Panc1 (cell line): ENCODE measurements at regions not wholly inside any gene's neighbourhood (a gene's known extent, or its start where the extent isn't known, plus 50 kb on each side); places are given as distances from the start of the nearest gene placed in this dataset.

Source experiments
- ATAC-seq: fragments of 200-7000 bp; cut with Tn5 transposase; 2 replicates; pipeline ENCODE4 v1.9.1; 2020; ENCODE audit warnings: mild to moderate bottlenecking, moderate library complexity
- BruUV-seq: library from RNA; stranded (reverse); fragments of 400-500 nt; replicated peaks from 2 replicates; lab custom pipeline; 2021; lab: Mats Ljungman, UMichigan
- CTCF ChIA-PET: fragments of 300-600 bp; sonication (Branson Sonifier 250); formaldehyde crosslinking; loops from one replicate; lab custom pipeline; 2022; ENCODE audit warnings: antibody characterized with exemption; lab: Charles Lee
- POLR2A ChIA-PET: fragments of 300-600 bp; sonication (Branson Sonifier 250); formaldehyde crosslinking; loops from one replicate; lab custom pipeline; 2022; ENCODE audit warnings: antibody characterized with exemption; lab: Charles Lee
- DNase-seq: peaks from one replicate; pipeline ENCODE4 v3.0.0-alpha.2; 2010; ENCODE audit warnings: low read depth, low spot score
- H3K27ac ChIP-seq: 2 replicates; pipeline ENCODE4 v1.5.1; 2011; ENCODE audit warnings: mild to moderate bottlenecking, low read length, inconsistent platforms
- H3K27me3 ChIP-seq: fragments of 200-500 bp; sonication (Bioruptor generic); 2 replicates; pipeline ENCODE4 v1.6.0; 2014; ENCODE audit warnings: low read length, inconsistent platforms; ENCODE audit not compliant: control insufficient read depth, insufficient read depth
- H3K36me3 ChIP-seq: fragments of 200-500 bp; sonication (Bioruptor generic); 2 replicates; pipeline ENCODE4 v1.5.1; 2014; ENCODE audit warnings: inconsistent platforms, mild to moderate bottlenecking, low read length, moderate library complexity; ENCODE audit not compliant: control insufficient read depth, insufficient read depth
- H3K4me1 ChIP-seq: 2 replicates; pipeline ENCODE4 v1.5.1; 2011; ENCODE audit warnings: inconsistent platforms, mild to moderate bottlenecking, low read length, moderate library complexity; ENCODE audit not compliant: control insufficient read depth, insufficient read depth
- H3K4me3 ChIP-seq, 2 experiments: 2 replicates each; pipeline ENCODE4 v1.5.1; 2011 to 2012; ENCODE audit warnings: low read depth in 2 of 2, low read length in 2 of 2, mild to moderate bottlenecking in 2 of 2, inconsistent platforms in 1 of 2, moderate library complexity in 1 of 2
- H3K9me3 ChIP-seq: fragments of 200-500 bp; sonication (Bioruptor generic); 2 replicates; pipeline ENCODE4 v1.5.1; 2014; ENCODE audit warnings: low read depth, mild to moderate bottlenecking, inconsistent platforms, low read length, moderate library complexity; ENCODE audit not compliant: control insufficient read depth, insufficient read depth
- POLR2AphosphoS5 ChIP-seq: IDR thresholded peaks from 2 replicates; pipeline ENCODE4 v1.6.1; 2012; ENCODE audit warnings: mild to moderate bottlenecking, low read depth, low read length, moderate library complexity
- SIN3A ChIP-seq: IDR thresholded peaks from 2 replicates; pipeline ENCODE4 v1.6.1; 2012; ENCODE audit warnings: low read depth, mild to moderate bottlenecking, low read length, moderate library complexity, borderline replicate concordance; ENCODE audit not compliant: insufficient read depth
- TCF7L2 ChIP-seq: IDR thresholded peaks from 2 replicates; pipeline ENCODE4 v1.6.1; 2011; ENCODE audit warnings: mild to moderate bottlenecking, low read depth, low read length, inconsistent platforms
- in situ Hi-C: cut with HindIII; loops from 2 replicates; pipeline ENCODE4 v1.10.0; 2016; ENCODE audit warnings: low sequenced_read_pairs, low pct_unique_long_range_greater_than_20kb
- intact Hi-C: fragments of 100-400 bp; cut with micrococcal nuclease; formaldehyde crosslinking; loops from one replicate; pipeline ENCODE4 v1.10.0; 2022; ENCODE audit not compliant: unreplicated experiment
- TF ChIP-seq, protein P1 (sequence below): fragments of 450-650 bp; IDR thresholded peaks from 2 replicates; pipeline ENCODE4 v1.5.1; 2017; ENCODE audit warnings: mild to moderate bottlenecking
- TF ChIP-seq, protein P2 (sequence below), 2 experiments: IDR thresholded peaks; 2 replicates each; pipeline ENCODE4 v1.6.1; 2011 to 2012; ENCODE audit warnings: low read depth in 2 of 2, control low read depth in 1 of 2, low read length in 1 of 2, mild to moderate bottlenecking in 1 of 2, moderate library complexity in 1 of 2; ENCODE audit not compliant: insufficient read depth in 1 of 2

DNA sequence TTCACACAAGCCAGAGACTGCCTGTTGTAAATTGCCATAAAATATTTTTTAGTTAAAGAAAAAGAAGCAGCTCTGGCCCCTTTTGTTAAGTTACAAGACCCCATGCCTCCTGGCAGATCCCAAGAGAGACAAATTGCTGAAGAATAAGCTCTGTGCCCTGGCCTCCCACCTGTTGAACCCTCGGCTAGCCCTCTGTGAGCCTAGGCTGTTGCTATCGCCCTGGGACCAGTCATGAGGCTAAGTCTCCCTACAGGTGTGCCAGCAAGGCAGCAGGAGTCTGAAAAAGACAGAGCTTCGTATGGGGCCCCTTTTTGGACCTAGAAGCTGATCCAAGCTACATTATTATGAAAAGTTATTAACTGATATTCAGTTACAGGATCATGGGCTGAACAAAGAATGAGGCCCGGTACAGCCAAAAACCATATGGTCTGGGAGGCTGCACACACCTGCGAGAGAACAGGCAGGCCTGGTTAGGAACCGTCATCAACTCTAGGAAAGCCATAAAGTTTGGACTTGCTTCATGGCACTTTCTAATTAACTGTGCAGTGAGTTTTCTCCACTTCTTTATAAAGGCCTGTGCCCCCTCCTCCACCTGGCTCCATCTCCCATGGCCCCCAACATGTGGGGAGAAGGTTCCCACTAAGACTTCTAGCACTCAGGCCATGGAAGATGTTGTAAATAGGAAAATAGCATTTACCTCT lies 384.7 kb downstream of the ENC1 start:
- CTCF ChIA-PET: no interaction called here
- BruUV-seq: no TSS peak

GRCh38 chr5:74254257-74254656 lies 386.3 kb downstream of the ENC1 start:
- BruUV-seq: no TSS peak
- ChIA-PET POLR2A (no interaction called here), CTCF (no interaction called here)
- intact Hi-C loops: no loop called here
- Histone ChIP-seq H3K27ac (no peak overlapping the region), H3K27me3 (no peaks in the 10 kb centered on the region), H3K9me3 (no peaks in the 10 kb centered on the region), H3K36me3 (no peaks in the 10 kb centered on the region), H3K4me1 (no peaks in the 10 kb centered on the region), H3K4me3 (no peak overlapping the region)
- ATAC-seq (no peak), DNase-seq (no peak)
- in situ Hi-C loops: no loop called here
- TF ChIP-seq, protein P1, sequence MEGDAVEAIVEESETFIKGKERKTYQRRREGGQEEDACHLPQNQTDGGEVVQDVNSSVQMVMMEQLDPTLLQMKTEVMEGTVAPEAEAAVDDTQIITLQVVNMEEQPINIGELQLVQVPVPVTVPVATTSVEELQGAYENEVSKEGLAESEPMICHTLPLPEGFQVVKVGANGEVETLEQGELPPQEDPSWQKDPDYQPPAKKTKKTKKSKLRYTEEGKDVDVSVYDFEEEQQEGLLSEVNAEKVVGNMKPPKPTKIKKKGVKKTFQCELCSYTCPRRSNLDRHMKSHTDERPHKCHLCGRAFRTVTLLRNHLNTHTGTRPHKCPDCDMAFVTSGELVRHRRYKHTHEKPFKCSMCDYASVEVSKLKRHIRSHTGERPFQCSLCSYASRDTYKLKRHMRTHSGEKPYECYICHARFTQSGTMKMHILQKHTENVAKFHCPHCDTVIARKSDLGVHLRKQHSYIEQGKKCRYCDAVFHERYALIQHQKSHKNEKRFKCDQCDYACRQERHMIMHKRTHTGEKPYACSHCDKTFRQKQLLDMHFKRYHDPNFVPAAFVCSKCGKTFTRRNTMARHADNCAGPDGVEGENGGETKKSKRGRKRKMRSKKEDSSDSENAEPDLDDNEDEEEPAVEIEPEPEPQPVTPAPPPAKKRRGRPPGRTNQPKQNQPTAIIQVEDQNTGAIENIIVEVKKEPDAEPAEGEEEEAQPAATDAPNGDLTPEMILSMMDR: no peak
- TF ChIP-seq TCF7L2: no peak
- no peak for TF ChIP-seq SIN3A
- TF ChIP-seq, protein P2, sequence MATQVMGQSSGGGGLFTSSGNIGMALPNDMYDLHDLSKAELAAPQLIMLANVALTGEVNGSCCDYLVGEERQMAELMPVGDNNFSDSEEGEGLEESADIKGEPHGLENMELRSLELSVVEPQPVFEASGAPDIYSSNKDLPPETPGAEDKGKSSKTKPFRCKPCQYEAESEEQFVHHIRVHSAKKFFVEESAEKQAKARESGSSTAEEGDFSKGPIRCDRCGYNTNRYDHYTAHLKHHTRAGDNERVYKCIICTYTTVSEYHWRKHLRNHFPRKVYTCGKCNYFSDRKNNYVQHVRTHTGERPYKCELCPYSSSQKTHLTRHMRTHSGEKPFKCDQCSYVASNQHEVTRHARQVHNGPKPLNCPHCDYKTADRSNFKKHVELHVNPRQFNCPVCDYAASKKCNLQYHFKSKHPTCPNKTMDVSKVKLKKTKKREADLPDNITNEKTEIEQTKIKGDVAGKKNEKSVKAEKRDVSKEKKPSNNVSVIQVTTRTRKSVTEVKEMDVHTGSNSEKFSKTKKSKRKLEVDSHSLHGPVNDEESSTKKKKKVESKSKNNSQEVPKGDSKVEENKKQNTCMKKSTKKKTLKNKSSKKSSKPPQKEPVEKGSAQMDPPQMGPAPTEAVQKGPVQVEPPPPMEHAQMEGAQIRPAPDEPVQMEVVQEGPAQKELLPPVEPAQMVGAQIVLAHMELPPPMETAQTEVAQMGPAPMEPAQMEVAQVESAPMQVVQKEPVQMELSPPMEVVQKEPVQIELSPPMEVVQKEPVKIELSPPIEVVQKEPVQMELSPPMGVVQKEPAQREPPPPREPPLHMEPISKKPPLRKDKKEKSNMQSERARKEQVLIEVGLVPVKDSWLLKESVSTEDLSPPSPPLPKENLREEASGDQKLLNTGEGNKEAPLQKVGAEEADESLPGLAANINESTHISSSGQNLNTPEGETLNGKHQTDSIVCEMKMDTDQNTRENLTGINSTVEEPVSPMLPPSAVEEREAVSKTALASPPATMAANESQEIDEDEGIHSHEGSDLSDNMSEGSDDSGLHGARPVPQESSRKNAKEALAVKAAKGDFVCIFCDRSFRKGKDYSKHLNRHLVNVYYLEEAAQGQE (IDR thresholded peaks at IDR 0.05; ENCODE audit: insufficient read depth in 1 of 2, low read depth in 2 of 2, low read length in 1 of 2): no peak
- no peak for TF ChIP-seq POLR2AphosphoS5

More for the DNA sequence above, 384.7 kb downstream of the ENC1 start:
- ATAC-seq: no peak
- in situ Hi-C loops: no loop called here
- TF ChIP-seq, protein P1: no peak
- TF ChIP-seq TCF7L2 (no peak), POLR2AphosphoS5 (no peak), SIN3A (no peak)
- TF ChIP-seq, protein P2 (IDR thresholded peaks at IDR 0.05; ENCODE audit: insufficient read depth in 1 of 2, low read depth in 2 of 2, low read length in 1 of 2): no peak
- POLR2A ChIA-PET: no interaction called here
- Histone ChIP-seq H3K4me3 (no peak overlapping the region), H3K4me1 (no peaks in the 10 kb centered on the region), H3K9me3 (no peaks in the 10 kb centered on the region), H3K27ac (no peak overlapping the region), H3K36me3 (no peaks in the 10 kb centered on the region), H3K27me3 (no peaks in the 10 kb centered on the region)
- intact Hi-C loops: no loop called here
- DNase-seq: no peak
